Body of pancreas (tissue), 4 donors: ENCODE measurements at regions not wholly inside any gene's neighbourhood (a gene's known extent, or its start where the extent isn't known, plus 50 kb on each side); places are given as distances from the start of the nearest gene placed in this dataset.

ENCODE experiments used
- ATAC-seq: fragments of 150-250 bp; one replicate; pipeline ENCODE4 v1.9.1; 2016
- DNase-seq, 4 donors: peaks; one replicate each; pipeline ENCODE4 v3.0.0-alpha.2; 2019
- H3K27ac ChIP-seq, 4 donors: fragments of 200-600 bp; sonication (generic); 1 replicate in 3 of 4; 2 replicates in 1 of 4; pipeline versions ENCODE4 v1.5.1 to v1.6.1; 2016 to 2019; ENCODE audit warnings: mild to moderate bottlenecking in 1 of 4, mixed read lengths in 1 of 4, moderate library complexity in 1 of 4
- H3K27me3 ChIP-seq, 2 donors: fragments of 200-600 bp; sonication (generic); one replicate each; pipeline ENCODE4 v1.6.0; 2016; ENCODE audit warnings: mild to moderate bottlenecking in 1 of 2
- H3K36me3 ChIP-seq, 2 donors: fragments of 200-600 bp; sonication (generic); replicated peaks in 1 of 2; 2 replicates each; pipeline ENCODE4 v1.5.1; 2016; ENCODE audit warnings: low read depth in 2 of 2; ENCODE audit not compliant: insufficient read depth in 1 of 2
- H3K4me1 ChIP-seq: fragments of 200-600 bp; sonication (generic); one replicate; pipeline ENCODE4 v1.6.0; 2016
- H3K4me3 ChIP-seq, 2 donors: fragments of 200-600 bp; sonication (generic); 1 replicate in 1 of 2; 2 replicates in 1 of 2; pipeline ENCODE4 v1.5.1; 2016 to 2019
- H3K9me3 ChIP-seq, 3 donors: fragments of 200-600 bp; sonication (generic); 1 replicate in 2 of 3; 2 replicates in 1 of 3; pipeline ENCODE4 v1.5.1; 2016
- CTCF ChIP-seq, 7 experiments: fragments of 450-650 bp in 4 of 7; fragments of 200-600 bp in 3 of 7; sonication (generic) in 3 of 7; IDR thresholded peaks; one replicate each; pipeline ENCODE4 v1.5.1; 2016 to 2019; ENCODE audit warnings: antibody characterized with exemption in 7 of 7
- POLR2A ChIP-seq, 3 donors: fragments of 450-650 bp; IDR thresholded peaks; one replicate each; pipeline ENCODE4 v1.6.1; 2016; ENCODE audit warnings: antibody characterized with exemption in 3 of 3, mild to moderate bottlenecking in 2 of 3
- WGBS, 2 donors: methylation state at CpG; one replicate each; pipeline ENCODE4 v1.1.5; 2017; 5-methylcytosine and 5-hydroxymethylcytosine counted together
- intact Hi-C: fragments of 100-400 bp; cut with DNase I; formaldehyde crosslinking; loops from one replicate; pipeline ENCODE4 v1.15.1; 2023

DNA sequence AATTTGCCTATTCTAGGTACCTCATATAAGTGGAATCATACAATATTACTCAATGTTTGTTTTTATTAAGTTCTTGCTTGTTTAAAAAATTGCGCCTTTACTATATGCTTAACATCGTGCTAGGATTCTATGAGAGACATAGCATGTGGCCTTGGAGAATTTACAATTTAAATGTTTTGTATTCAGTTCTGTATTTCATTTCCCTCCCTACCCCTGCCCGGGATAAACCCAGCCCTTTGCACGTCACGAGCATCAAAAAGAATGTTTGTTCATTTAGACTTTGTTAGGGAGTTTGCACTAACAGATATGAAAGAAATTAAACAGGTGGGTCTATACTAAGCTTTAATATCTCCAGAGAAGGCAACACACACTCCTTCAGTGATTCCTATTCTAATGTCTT lies 75.7 kb downstream of the C18orf54 start:
- Histone ChIP-seq H3K36me3 (no peaks in the 10 kb centered on the region), H3K27me3 (no peaks in the 10 kb centered on the region), H3K9me3 (no peaks in the 10 kb centered on the region), H3K4me1 (no peaks in the 10 kb centered on the region), H3K27ac (no peak overlapping the region), H3K4me3 (no peak overlapping the region)
- 36 to 45% methylated on average over 5 of the region's 5 CpGs for WGBS, 2 donors
- intact Hi-C loops = no loop called here
- TF ChIP-seq POLR2A (IDR thresholded peaks at IDR 0.05) (no peak), CTCF (IDR thresholded peaks at IDR 0.05) (no peak)
- ATAC-seq = no peak
- no peak for DNase-seq

GRCh38 chr18:54433857-54434256 lies 76.2 kb downstream of the C18orf54 start:
- no peaks in the 10 kb centered on the region for H3K36me3 ChIP-seq
- no peak for TF ChIP-seq POLR2A (IDR thresholded peaks at IDR 0.05)
- TF ChIP-seq CTCF (IDR thresholded peaks at IDR 0.05) = no peak
- H3K9me3 ChIP-seq = no peaks in the 10 kb centered on the region
- no peak for ATAC-seq
- H3K27me3 ChIP-seq = no peaks in the 10 kb centered on the region
- 60 to 68% methylated on average over 1 of the region's 1 CpG for WGBS, 2 donors
- no peak overlapping the region for H3K27ac ChIP-seq
- no peak overlapping the region for H3K4me3 ChIP-seq
- no peak for DNase-seq
- intact Hi-C loops = no loop called here
- H3K4me1 ChIP-seq = no peaks in the 10 kb centered on the region

GRCh38 chr18:54434453-54434852 lies 76.7 kb downstream of the C18orf54 start:
- TF ChIP-seq CTCF (IDR thresholded peaks at IDR 0.05) (no peak), POLR2A (IDR thresholded peaks at IDR 0.05) (no peak)
- ATAC-seq (no peak), DNase-seq (no peak)
- H3K27ac ChIP-seq = no peak overlapping the region
- no peaks in the 10 kb centered on the region for H3K27me3 ChIP-seq
- H3K36me3 ChIP-seq = no peaks in the 10 kb centered on the region
- no peak overlapping the region for H3K4me3 ChIP-seq
- H3K9me3 ChIP-seq = no peaks in the 10 kb centered on the region
- H3K4me1 ChIP-seq = no peaks in the 10 kb centered on the region
- intact Hi-C loops = no loop called here
- 14 to 18% methylated on average over 1 of the region's 1 CpG for WGBS, 2 donors

GRCh38 chr18:54436501-54436900 lies 78.8 kb downstream of the C18orf54 start:
- Histone ChIP-seq H3K27me3 (no peaks in the 10 kb centered on the region), H3K9me3 (no peaks in the 10 kb centered on the region), H3K27ac (no peak overlapping the region), H3K4me1 (no peaks in the 10 kb centered on the region), H3K4me3 (no peak overlapping the region), H3K36me3 (no peaks in the 10 kb centered on the region)
- TF ChIP-seq POLR2A (IDR thresholded peaks at IDR 0.05) = no peak
- no peak for TF ChIP-seq CTCF (IDR thresholded peaks at IDR 0.05)
- intact Hi-C loops = no loop called here
- ATAC-seq = no peak
- 65 to 67% methylated on average over 5 of the region's 5 CpGs for WGBS, 2 donors
- DNase-seq = no peak

DNA sequence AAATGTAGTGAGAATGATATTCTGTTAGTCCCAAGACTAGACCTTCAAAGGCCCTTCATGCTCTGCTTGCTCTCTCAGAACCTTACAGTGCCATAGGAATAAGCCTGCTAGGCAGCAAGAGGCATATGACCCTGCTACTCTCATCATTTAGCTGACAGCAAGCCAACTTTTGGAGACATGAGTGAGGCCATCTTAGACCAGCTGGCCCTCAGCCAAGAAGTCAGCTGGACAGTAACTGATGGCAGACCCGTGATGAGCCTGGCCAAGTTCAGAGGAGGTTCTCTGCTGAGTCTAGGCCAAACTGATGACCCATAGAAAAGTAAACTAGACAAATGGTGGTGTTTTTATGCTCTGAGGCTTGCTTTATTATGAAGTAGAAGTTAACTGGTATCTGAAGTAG lies 82.6 kb downstream of the C18orf54 start:
- Histone ChIP-seq H3K36me3 (no peaks in the 10 kb centered on the region), H3K27ac (no peak overlapping the region), H3K4me1 (no peaks in the 10 kb centered on the region), H3K4me3 (no peak overlapping the region), H3K27me3 (no peaks in the 10 kb centered on the region), H3K9me3 (no peaks in the 10 kb centered on the region)
- TF ChIP-seq POLR2A (IDR thresholded peaks at IDR 0.05) (no peak), CTCF (IDR thresholded peaks at IDR 0.05) (no peak)
- intact Hi-C loops = loop anchor here (10.0 kb wide), 1 partner anchor 235 kb away; no protein-coding TSS in a partner anchor
- DNase-seq = peak in 1 of 4 donors; percentile 14
- no peak for ATAC-seq
- 47% methylated on average over 1 of the region's 1 CpG; no CpG with 5 or more reads in 1 of the 2 donors for WGBS, 2 donors
